ENCODE measurements at regions not wholly inside any gene's neighbourhood (a gene's known extent, or its start where the extent isn't known, plus 50 kb on each side); places are given as distances from the start of the nearest gene placed in this dataset.
"Not testable (repeated sequence)": the region's sequence is repeated elsewhere in the genome, so short reads cannot be mapped to it uniquely, and the experiment has no call there.

DNA sequence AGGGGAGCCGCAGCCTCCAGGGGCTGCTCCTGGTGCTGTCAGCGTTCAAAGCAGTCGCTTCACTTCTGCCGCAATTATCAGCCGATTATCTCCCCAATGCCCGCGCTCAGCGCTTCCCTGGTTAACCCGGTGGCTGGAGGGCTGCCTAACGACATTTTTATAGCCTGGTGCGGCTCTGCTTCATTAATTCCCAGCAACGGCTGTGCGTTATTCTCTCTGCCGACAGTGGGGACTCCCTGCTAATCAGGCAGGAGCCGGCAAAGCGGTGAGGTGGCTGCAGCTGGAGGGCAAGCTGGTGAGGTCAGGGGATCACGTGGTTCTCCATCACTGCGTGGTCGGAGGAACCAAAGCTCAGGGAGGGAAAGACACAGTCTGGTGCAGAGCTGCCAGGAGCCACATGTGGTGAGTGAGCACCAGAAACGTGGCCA is 62.9 kb downstream of the GLRX5 start:
- no peak for DNase-seq (ENCODE audit: extremely low read depth in 1 of 2, low read depth in 1 of 2)

DNA sequence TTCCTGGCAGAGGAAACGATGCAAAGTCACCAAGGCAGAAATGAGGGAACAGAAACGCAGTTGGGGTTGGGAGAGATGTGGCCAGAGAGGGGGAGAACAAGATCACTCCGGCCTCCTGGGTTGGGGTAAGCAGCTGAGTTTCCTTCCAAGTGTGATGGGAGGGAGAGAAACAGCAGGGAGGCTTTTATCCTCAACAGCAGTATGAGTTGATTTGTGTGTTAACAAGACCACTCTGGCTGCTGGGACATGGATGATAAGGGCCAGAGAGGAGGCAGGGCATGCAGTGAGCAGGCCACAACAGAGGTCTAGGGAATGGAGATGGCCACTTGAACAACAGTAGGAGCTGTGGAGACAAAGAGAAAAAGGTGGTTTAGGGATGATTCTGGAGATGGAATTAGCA is 66.8 kb downstream of the GLRX5 start:
- DNase-seq (ENCODE audit: extremely low read depth in 1 of 2, low read depth in 1 of 2), result no peak

GRCh38 chr14:95603415-95603814 is 68.6 kb downstream of the GLRX5 start:
- no peak for DNase-seq (ENCODE audit: extremely low read depth in 1 of 2, low read depth in 1 of 2)

DNA sequence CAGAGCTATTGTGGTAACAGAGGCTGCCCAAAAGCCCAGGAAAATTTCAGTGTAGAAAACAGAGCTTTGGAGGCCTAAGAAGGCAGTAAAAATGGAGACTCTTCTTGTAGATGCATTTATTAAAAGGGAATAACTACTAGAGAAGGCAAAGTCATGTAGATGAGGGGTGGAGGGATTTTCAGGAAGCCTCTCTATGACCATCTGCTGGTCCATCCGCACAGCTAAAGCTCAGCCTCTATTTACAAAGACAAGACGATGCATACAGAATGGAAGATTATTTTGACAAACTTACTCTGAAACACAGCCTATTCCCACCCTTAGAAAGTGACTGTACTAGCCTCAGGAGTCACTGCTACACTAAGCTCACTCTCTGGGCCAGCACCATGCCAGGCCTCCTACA is 71.4 kb downstream of the GLRX5 start:
- no peak for DNase-seq (ENCODE audit: extremely low read depth in 1 of 2, low read depth in 1 of 2)

DNA sequence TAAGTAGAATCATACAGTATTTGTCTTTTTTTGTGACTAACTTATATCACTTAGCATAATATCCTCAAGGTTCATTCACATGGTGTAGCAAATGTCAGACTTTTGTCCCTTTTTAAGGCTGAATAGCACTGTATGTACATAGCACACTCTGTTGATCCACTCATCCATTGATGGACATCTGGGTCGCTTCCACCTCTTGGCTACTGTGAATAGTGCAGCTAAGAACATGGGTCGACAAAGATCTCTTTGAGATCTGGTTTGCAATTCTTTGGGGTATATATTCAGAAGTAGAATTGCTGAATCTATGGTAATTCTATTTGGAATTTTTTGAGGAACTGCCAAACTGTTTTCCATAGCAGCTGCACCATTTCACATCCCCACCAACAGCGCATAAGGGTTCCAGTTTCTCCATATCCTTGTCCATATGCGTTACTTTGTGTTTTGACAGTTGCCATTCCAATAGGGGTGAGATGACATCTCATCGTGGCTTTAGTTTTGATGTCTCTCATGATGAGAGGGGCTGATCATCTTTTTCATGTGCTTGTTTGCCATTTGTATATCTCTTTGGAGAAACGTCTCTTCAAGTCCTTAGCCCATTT is 73.9 kb downstream of the GLRX5 start:
- no peak for DNase-seq (ENCODE audit: extremely low read depth in 1 of 2, low read depth in 1 of 2)

- no peak for DNase-seq (ENCODE audit: extremely low read depth in 1 of 2, low read depth in 1 of 2)
These were observed 74.6 kb downstream of the GLRX5 start for GRCh38 chr14:95609398-95609990.

GRCh38 chr14:95611293-95611880 is 74.8 kb upstream of the TCL1B start:
- DNase-seq (ENCODE audit: extremely low read depth in 1 of 2, low read depth in 1 of 2), result no peak

DNA sequence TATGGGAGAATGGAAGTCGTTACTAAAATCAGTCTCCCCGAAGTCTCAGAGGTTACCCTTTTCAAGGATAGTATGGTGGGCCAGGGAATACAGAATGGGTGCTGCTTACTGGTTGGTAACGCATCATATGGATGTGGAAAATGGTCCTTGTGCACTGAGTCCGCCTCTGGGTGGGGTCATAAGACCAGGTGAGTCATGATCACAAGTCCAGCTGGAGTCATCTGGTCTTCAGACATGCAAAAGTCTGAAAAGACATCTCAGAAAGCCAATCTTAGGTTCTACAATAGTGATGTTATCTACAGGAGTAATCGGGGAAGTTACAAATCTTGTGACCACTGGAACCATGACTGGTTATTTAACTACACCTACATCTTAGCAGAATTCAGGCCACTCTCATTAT is 71.9 kb upstream of the TCL1B start:
- no peak for DNase-seq (ENCODE audit: extremely low read depth in 1 of 2, low read depth in 1 of 2)

- no peak for DNase-seq (ENCODE audit: extremely low read depth in 1 of 2, low read depth in 1 of 2)
These were observed 69.5 kb upstream of the TCL1B start for GRCh38 chr14:95616745-95617144.

DNA sequence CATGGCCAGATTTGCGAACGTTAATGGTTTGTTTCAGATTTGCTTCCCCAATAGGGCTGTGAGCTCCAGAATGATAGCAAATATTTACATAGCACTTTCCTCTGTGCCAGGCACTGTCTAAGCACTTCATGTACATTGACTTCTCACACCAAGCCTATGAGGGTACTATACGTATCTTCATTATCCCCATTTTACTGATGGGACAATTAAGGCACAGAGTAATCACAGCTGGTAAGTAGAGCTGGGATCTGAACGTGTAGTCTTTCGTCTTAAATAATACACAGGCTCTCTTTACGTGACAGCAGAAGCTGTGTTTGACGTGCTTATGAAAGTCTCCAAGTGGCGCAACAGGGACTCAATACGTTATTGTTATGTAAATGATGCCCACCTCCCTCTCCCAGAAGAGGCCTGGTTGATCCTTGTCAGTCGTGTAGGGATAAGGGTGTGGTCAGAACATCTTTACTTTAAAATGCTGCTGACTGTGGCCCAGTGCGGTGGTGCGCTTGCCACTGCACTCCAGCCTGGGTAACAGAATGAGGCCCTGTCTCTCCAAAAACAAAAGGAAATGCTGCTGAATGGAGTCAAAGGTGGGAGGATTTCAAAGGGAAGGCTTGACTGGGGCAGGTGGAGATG is 66.3 kb upstream of the TCL1B start:
- no peak for DNase-seq (ENCODE audit: extremely low read depth in 1 of 2, low read depth in 1 of 2)

DNA sequence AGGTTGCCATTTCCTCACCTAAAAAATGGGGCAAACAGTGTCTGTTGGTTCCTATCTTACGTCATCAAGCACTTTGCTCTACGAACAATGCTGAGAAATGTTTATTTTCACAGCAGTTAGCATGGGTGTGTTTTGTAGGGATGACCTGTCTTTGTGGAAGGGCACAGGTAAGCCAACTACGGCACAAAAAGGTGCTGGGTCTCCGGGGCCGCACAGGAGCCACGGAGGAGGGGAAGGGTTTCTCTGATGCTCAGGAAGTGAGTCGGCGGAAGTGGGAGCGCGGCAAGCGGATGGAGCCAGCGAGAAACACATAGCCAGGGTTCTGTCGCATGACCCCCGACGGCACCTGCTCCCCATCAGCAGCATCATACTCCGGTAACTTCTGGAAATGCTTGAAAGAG is 65.6 kb upstream of the TCL1B start:
- DNase-seq (ENCODE audit: extremely low read depth in 1 of 2, low read depth in 1 of 2), result peak in 1 of 2 donors; percentile 7

DNA sequence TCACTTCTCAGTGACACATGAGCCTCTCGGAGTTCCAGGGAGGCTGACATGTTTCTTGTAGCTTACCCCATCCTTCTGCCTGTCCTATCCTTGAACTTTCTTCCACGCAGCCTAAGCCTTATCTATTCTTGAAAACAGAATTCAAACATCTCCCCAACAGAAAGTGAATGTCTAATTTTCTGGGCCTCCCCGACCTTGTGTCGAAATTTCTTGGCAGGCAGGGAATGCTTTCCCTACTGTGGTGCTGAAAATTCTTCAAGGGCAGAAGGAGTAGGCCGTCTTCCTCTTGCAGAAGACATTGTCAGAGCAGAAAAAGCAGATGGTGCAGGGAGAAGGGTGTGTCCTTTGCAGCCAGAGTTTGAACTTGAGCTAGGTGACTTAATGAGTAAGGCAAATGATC is 63.0 kb upstream of the TCL1B start:
- no peak for DNase-seq (ENCODE audit: extremely low read depth in 1 of 2, low read depth in 1 of 2)

DNA sequence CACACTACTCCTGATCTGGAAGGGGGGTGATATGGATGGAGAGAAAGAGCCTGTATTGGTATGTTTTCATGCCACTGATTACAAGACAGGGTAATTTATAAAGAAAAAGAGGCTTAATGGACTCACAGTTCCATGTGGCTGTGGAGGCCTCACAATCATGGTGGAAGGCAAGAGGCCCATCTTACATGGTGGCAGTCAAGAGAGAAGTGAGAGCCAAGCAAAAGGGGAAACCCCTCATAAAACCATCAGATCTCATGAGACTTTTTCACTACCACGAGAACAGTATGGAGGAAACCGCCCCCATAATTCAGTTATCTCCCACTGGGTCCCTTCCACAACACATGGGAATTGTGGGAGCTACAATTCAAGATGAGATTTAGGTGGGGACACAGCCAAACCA is 60.5 kb upstream of the TCL1B start:
- DNase-seq (ENCODE audit: extremely low read depth in 1 of 2, low read depth in 1 of 2), result not testable (repeated sequence)

DNA sequence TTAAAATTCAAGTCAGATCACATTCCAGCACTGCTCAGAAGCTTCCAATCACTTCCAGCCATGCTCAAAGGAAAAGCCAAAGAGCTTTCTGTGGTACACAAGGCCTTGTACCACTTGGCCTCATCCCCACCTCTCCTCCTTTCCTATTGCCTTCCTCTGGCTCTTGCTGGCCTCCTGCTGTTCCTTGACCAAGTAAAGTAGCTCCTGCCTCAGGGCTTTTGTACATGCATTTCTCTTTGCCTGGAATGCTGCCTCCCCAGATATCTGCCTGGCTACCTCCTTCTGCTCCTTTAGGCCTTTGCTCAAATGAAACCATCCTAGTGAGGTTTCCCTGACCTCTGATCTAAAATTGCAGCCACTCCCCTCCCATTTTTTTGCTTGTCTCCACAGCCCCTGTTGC is 51.2 kb upstream of the TCL1B start:
- no peak for DNase-seq (ENCODE audit: extremely low read depth in 1 of 2, low read depth in 1 of 2)
